Urothelium cell line (cell line): ENCODE measurements at regions not wholly inside any gene's neighbourhood (a gene's known extent, or its start where the extent isn't known, plus 50 kb on each side); places are given as distances from the start of the nearest gene placed in this dataset.

Source experiments
- DNase-seq: peaks from one replicate; pipeline ENCODE4 v3.0.0; 2011; ENCODE audit warnings: low spot score, mixed read lengths
- FAIRE-seq: peaks from 2 replicates; lab custom pipeline; 2011; peaks lifted over from hg19 to GRCh38; lab: Jason Lieb, UNC

- FAIRE-seq: no peak
- no peak for DNase-seq
Measured at GRCh38 chr11:24298146-24298545, 198.7 kb upstream of the LUZP2 start.

- DNase-seq (no peak), FAIRE-seq (no peak)
Measured at GRCh38 chr11:24311974-24312373, 184.9 kb upstream of the LUZP2 start.

- no peak for FAIRE-seq
- no peak for DNase-seq
Measured at GRCh38 chr11:24312464-24313238, 184.2 kb upstream of the LUZP2 start.

GRCh38 chr11:24321229-24321628, 175.6 kb upstream of the LUZP2 start:
- FAIRE-seq (no peak), DNase-seq (no peak)

- FAIRE-seq (no peak), DNase-seq (no peak)
Measured at GRCh38 chr11:24324211-24324610, 172.6 kb upstream of the LUZP2 start.

DNA sequence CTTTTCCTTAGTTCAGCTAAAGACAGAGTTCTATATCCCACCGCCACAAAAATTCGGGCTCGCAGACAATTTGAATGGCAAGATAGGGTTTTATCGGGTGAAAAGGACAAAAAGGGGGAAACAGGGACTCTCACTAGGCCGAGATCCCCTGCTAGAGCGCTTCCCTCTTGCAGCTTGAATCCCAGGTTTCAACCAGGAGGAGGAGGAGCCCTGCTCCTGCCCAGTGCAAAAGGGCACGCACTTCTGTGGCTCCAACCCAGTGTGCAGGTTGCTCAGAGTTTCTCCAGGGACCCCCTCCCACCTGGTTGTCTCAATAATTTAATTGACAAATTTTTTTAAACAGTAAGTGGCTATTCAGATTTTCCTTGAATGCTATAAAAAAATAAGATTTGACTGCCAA, 152.6 kb upstream of the LUZP2 start:
- DNase-seq: no peak
- no peak for FAIRE-seq

GRCh38 chr11:24348908-24349307, 147.9 kb upstream of the LUZP2 start:
- DNase-seq (no peak), FAIRE-seq (no peak)

GRCh38 chr11:24351179-24351578, 145.7 kb upstream of the LUZP2 start:
- DNase-seq (no peak), FAIRE-seq (no peak)

DNA sequence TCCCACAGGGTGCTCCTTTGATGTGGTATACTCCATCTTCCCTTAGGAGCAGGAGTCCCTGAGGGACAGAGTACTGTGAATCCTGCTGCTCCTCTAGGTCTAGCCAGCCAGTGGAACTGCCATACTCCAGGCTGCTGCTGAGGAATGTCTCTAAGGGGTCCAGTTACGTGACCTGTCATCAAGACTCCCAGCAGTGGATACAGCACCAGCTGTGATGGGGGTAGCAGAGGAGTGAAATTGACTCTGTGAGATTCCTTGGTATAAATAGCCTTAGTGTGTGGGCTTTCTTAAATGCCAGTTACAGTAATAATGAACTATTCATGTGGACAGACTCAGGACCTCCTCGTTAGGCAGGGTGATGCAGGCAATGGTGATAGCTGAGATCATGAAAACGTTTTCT, 140.4 kb upstream of the LUZP2 start:
- DNase-seq (no peak), FAIRE-seq (no peak)

GRCh38 chr11:24357620-24358410, 139.0 kb upstream of the LUZP2 start:
- DNase-seq (no peak), FAIRE-seq (no peak)

GRCh38 chr11:24372491-24372890, 124.4 kb upstream of the LUZP2 start:
- FAIRE-seq: no peak
- no peak for DNase-seq

DNA sequence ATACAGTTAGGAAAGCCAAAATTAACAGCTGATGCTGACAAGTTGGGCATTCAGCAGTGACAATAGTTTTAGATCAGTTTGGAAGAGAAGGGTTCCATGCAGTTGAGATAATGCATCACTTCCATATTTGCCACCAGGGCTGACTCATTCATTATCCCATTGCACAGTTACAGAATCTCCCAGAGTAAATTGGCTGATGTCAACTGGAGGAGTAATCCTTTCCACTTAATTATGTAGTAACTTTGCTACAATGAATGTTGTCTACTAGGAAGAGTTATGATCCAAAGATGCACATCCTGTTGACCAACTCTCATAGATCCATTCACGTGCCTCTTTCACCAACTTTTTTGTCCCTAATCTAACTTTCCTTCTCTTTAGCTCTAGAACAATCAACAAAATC, 123.3 kb upstream of the LUZP2 start:
- FAIRE-seq (no peak), DNase-seq (no peak)

- no peak for FAIRE-seq
- no peak for DNase-seq
Measured at GRCh38 chr11:24375351-24375750, 121.5 kb upstream of the LUZP2 start.

DNA sequence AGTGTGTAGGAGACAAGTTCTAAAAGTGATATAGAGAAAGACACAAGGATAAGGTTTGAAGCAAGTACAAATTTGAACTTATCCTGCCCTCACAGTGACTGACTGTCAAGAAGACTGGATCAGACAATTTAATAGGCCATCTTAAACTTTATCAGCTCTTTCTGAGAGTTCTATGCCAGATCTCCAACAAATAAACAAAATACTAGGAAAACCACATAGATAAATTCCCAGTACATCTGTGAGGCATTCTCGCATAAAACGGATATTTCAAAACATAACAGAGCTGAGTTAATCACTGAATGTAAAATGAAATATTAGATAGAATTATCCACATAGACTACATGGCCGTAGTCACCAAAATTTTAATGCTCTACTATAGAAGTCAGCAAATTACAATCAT, 120.9 kb upstream of the LUZP2 start:
- DNase-seq (no peak), FAIRE-seq (no peak)

GRCh38 chr11:24383137-24383536, 113.7 kb upstream of the LUZP2 start:
- FAIRE-seq: no peak
- DNase-seq: no peak

GRCh38 chr11:24384240-24384639, 112.6 kb upstream of the LUZP2 start:
- no peak for DNase-seq
- FAIRE-seq: no peak

GRCh38 chr11:24386546-24387397, 110.1 kb upstream of the LUZP2 start:
- FAIRE-seq: no peak
- DNase-seq: peak; percentile 22

GRCh38 chr11:24389575-24389974, 107.3 kb upstream of the LUZP2 start:
- DNase-seq (no peak), FAIRE-seq (no peak)

- no peak for FAIRE-seq
- no peak for DNase-seq
Measured at GRCh38 chr11:24390016-24390415, 106.8 kb upstream of the LUZP2 start.

GRCh38 chr11:24390762-24391161, 106.1 kb upstream of the LUZP2 start:
- DNase-seq (no peak), FAIRE-seq (no peak)

DNA sequence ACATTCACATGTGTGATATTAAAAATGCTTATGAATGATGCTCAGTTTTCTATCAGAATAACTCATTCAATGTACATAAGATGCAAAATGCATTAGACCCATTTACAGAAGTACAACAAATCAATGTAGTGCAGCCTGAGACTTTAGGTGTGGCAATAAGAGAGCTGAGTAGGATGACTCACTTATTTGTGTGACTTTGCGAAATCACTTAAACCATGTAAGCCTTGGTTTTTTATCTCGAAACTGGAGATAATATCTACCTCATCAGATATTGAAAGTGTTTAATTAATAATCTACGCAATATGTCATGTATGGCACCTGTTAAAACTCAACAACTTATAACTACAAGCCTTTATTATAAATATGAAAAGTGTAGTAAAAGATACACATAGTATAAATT, 105.7 kb upstream of the LUZP2 start:
- FAIRE-seq (no peak), DNase-seq (peak; percentile 6)
